ENCODE measurements at regions not wholly inside any gene's neighbourhood (a gene's known extent, or its start where the extent isn't known, plus 50 kb on each side); places are given as distances from the start of the nearest gene placed in this dataset.

DNA sequence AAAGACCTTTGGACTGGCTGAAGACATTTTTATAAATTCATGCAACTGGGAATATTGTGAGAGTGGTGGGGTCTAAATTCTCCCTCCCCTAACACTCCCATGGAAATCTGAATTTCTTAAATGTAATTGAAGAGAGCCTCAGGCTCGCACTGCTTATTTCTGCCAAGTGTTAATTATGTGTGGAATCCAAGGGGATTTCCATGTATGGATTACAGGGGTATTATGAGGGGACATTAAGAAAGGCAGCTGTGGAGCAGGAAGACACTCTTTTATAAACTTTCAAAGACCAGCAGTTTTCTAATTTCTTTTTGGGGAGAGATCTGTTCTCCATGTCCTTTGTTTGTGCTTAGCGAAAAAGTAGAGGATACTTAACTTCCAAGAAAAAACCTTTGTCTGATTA lies 152.1 kb upstream of the TBL1XR1 start:
- TF ChIP-seq, protein P1, sequence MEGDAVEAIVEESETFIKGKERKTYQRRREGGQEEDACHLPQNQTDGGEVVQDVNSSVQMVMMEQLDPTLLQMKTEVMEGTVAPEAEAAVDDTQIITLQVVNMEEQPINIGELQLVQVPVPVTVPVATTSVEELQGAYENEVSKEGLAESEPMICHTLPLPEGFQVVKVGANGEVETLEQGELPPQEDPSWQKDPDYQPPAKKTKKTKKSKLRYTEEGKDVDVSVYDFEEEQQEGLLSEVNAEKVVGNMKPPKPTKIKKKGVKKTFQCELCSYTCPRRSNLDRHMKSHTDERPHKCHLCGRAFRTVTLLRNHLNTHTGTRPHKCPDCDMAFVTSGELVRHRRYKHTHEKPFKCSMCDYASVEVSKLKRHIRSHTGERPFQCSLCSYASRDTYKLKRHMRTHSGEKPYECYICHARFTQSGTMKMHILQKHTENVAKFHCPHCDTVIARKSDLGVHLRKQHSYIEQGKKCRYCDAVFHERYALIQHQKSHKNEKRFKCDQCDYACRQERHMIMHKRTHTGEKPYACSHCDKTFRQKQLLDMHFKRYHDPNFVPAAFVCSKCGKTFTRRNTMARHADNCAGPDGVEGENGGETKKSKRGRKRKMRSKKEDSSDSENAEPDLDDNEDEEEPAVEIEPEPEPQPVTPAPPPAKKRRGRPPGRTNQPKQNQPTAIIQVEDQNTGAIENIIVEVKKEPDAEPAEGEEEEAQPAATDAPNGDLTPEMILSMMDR (IDR thresholded peaks at IDR 0.05): no peak

DNA sequence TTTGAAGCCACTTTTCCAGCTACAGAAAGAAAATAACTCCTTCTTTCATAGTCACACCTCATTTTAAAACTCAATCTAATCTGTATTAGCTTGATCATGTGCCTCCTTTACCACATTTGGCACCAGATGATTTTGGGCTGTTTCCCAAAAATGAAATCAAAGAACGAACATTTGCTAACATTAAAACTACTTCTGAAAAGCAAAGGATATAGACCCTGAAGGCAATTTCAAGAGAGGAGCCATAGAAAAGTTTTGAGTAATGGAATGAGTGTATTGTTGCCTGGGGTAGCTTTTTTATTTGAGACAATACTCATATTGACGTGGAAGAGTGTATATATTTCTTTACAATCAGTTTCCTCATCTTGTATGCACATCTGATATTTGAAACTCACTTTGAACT lies 152.8 kb upstream of the TBL1XR1 start:
- TF ChIP-seq, protein P1 (IDR thresholded peaks at IDR 0.05): no peak

- TF ChIP-seq, protein P1 (IDR thresholded peaks at IDR 0.05): no peak
Observed at GRCh38 chr3:177351206-177351605, 153.9 kb upstream of the TBL1XR1 start.

GRCh38 chr3:177351757-177352158 lies 154.5 kb upstream of the TBL1XR1 start:
- TF ChIP-seq, protein P1 (IDR thresholded peaks at IDR 0.05): no peak

- TF ChIP-seq, protein P1 (IDR thresholded peaks at IDR 0.05): no peak
Observed at GRCh38 chr3:177352424-177352823, 155.1 kb upstream of the TBL1XR1 start.

DNA sequence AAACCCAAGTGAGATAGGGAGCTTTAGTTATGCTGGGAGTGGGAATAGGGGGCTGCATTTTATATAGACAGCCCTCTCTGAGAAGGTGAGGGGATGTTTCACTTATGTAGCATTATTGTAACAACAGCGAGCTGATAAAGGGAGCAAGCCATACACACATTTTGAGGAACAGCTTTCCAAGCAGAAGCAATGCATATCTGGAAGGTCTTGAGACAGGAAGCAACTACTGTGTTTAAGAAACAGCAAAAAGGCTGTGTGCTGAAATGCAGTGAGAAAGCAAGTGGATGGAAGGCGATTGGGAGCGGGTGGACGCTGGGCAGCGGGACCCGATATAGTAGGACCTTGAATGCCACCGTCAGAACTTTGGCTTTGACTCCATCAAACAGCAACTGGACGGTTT lies 155.9 kb upstream of the TBL1XR1 start:
- TF ChIP-seq, protein P1 (IDR thresholded peaks at IDR 0.05): no peak

DNA sequence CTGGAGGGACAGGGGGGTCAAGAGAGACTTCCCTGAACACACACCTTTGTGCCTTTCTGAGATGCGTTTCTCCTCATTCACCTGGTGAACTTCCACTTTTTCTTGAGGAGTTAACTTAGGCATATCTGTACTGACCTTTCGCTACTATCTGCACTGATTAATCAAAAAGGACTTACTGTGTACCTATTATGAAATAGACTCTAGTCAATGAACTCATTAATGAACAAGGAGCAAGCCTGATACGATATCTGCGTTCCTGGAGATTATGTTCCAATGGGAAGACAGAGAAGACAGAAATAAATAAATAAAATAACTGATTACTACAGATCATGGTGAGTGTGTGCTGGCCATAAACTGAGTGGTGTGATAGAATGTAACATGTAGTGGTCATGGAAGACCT lies 157.2 kb upstream of the TBL1XR1 start:
- TF ChIP-seq, protein P1 (IDR thresholded peaks at IDR 0.05): no peak

GRCh38 chr3:177356113-177356512 lies 158.8 kb upstream of the TBL1XR1 start:
- TF ChIP-seq, protein P1 (IDR thresholded peaks at IDR 0.05): no peak

All from LNCAP (cell line).